Stimulated activated naive CD4-positive, alpha-beta T cell treated with Interleukin-2 at 50 U/mL for 16 hours (primary cell): ENCODE measurements at regions not wholly inside any gene's neighbourhood (a gene's known extent, or its start where the extent isn't known, plus 50 kb on each side); places are given as distances from the start of the nearest gene placed in this dataset.

Source experiments
- DNase-seq: peaks from one replicate; lab custom pipeline; 2025; lab: John Stamatoyannopoulos, UW

GRCh38 chr15:93162560-93162959 is 73.5 kb upstream of the RGMA start:
- no peak for DNase-seq

DNA sequence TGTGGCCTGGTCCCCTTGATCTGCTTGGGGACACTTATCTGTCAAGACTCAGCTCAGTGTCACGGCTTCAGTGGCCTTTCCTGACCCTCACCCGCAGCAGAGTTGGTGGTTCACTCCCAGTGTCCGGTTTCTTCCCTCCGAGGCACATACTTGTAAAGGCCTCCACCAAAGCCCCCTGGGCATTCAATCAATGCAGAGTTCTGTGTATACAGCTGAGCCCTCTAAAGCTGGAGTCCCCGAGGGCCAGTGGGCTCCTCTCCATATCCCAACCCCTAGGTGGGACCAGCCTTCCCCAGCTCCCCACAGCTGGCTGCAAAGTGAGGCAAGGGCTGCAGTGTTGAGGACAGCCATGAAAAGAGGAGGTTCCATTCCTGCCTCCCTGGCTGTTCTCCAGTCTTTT is 70.9 kb upstream of the RGMA start:
- no peak for DNase-seq

DNA sequence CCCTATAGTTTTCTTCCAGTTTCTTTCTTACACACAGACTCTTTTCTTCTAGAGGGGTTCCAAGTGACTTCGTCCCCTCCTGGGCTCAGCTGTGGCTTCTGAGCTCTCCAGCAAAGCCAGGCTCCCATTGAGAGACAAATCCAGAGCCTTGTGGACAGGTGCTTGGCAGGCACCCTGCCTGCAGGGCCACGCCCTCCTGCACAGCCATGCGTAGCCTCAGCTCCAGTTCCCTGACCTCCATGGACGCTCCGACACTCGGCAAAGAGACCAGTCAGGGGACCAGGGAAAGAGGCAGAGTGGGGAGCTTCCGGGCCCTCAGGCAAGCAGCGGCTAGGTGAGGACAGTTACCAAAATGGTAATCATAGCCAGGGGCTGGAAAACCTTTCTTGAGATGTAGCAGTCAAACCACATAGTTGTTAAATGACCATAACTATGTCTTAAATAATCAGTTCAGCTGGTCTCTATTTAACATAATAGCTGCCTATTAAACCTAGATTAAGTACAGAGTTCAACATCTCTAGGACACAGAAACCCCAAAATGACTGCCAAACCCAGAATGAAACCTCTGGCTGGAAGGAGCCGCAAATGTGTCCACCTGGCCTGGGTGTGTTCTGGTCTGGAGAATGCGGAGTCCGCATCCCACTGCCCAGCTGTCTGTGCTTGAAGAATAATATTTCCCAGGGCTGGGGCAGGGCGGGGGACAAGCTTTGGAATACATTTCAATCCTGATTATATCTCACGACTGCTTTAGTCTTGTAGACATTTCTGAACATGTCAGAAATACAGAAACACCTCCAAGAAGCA is 69.3 kb upstream of the RGMA start:
- no peak for DNase-seq

- no peak for DNase-seq
These were observed 65.7 kb upstream of the RGMA start for GRCh38 chr15:93154666-93155065.

- no peak for DNase-seq
These were observed 63.9 kb upstream of the RGMA start for GRCh38 chr15:93152951-93153350.

DNA sequence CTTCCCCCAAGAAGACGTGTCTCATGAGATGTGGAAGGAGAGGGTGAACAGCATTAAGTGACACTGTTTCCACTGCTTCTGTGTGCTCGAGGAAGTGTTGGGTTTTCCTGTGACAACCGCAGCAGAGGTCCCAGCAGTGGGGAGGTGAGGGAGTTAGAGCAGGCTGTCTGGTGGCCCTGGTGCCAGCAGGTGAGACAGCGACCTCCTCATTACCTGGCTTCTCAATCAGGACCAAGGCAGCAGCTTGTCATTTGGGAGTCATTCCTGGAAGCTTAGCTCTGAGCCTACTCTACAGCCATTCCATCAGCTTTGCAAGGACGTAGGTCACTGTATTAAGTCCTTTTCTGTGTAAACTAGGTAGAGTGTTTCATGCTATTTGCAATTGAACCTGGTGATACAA is 63.3 kb upstream of the RGMA start:
- DNase-seq = no peak

DNA sequence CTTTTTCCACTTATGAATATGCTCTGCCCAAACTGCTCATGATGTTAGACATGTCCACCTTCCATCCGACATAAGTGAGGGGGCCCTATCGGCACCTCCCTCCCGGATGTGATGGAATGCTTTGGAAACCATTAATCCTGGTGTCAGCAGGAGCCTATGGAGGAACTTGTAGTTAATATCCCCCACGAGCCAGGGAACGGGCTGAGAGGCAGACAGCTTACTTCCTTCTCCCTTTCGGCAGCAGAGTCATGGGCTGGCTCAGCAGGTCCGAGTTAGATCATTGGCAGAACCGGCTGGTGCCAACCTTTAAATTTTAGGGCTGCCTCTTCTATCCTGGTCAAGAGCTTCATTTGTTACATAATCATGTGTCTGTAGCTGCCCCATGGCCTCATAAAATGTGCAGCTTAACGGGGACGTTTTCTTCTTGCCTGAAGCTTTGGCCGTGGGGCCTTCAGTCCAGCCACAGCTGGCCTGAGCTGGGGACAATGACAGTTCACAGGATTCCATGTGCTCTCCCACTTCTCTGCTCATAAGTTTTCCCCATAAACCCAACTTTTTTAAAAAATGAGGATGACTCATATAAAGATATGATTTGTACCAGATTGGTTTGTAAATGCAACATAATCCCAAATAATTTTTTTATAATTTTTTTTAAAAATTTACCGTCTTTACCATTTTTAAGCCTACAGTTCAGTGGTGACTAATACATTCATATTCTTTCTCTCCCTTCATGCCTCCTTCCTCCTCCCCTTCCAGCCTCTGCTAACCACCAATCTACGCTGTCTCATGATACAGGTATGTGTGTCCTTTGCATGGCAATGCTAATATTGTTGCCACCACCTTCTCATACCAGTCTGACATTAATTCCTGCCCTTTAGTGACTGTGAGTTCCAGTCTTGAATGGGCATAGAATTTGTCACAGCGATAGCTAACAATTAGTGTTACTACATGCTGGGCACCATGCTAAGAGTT is 62.2 kb upstream of the RGMA start:
- DNase-seq = no peak

DNA sequence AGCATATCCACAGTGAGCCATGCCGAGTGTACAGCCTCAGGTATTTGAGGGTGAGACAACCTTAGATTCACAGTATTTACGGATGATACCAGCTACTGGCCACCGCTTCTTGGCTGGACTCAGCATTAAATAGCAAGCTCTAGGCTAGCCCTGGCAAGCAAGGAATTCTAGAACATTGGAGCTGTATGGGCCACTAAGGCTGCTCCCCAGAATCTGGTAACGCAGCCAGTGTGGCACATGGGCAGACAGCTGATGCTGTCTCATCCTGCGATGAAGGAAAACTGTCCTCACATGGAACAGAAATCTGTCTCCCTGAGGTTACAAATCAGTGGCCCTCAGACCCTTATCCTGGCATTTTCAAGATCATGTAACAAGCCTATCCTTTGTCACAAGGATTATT is 57.6 kb upstream of the RGMA start:
- no peak for DNase-seq

DNA sequence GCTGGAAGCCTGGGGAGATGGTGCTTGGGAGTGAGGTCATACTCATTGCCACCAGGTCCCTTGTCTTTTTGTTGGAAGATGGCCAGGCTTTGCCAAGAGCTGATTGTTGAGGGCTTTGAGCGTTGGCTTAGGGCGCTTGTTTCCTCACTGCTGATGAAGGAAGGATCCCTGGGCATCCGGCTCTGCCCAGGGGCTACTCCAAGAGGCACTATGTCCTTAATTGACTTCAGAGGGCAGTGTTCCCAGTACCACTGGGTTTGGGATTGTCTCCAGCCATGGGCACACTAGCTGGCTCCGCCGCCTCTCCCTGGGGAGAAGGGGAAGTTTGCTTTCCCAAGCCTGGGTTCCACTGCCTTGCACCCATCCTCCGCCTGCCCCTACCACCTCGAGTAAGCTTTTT is 57.2 kb upstream of the RGMA start:
- DNase-seq = no peak

DNA sequence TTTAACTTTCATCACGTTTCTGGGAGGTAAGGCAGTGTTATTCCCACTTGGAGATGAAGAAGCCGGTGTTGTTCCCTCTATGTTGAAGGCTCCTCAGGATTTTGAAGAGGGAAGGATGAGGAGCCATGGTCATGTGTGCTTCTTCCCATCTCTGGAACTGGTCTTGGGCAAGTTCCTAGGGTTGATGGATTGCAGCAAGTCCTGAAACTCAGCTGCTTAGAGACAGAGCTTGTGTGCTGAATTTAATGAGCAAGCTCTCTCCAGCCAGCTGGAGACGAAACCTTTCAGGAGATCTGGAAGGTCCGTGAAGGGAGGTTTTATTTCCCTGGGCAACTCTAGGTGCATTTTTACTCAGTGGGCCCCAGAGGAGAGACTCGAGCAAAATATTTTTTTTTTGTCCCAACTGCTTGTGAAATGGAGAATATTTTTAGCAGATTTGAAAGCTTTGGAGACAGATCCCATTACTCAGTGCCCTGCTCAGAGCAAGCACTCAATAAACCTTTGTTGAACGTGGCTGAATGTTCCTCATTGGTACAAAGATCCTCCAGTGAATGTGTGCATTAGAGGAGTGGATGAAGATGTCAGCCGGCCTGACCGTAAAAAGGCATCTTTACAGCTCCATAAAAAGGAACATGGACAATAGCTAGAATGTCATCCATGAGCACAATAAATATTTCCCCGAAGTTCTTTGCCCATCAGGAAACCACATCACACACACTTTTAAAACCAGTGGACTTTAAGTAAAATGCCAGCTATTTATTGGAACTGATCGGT is 55.6 kb upstream of the RGMA start:
- DNase-seq = no peak

DNA sequence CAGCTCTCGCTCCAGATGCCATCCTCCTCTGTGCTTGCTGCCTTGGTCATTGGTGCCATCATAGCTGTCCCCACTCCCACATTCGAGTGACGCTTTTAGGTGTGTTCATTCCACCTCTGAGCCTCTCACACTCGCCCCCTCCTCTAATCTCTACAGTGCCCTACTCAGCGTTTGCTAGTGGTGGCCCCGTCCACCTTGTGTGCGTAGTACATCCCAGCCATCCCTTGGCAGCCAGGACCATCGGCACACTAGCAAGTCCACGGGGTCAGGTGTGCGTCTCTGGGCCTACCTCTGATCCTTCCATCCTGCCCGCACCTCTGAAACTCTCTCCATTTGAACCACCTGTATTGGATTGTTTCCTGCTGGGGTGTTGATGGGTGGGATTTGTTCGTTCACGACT is 54.2 kb upstream of the RGMA start:
- DNase-seq = no peak

GRCh38 chr15:93141371-93141794 is 52.4 kb upstream of the RGMA start:
- no peak for DNase-seq

GRCh38 chr15:93139436-93139835 is 50.4 kb upstream of the RGMA start:
- DNase-seq = no peak

DNA sequence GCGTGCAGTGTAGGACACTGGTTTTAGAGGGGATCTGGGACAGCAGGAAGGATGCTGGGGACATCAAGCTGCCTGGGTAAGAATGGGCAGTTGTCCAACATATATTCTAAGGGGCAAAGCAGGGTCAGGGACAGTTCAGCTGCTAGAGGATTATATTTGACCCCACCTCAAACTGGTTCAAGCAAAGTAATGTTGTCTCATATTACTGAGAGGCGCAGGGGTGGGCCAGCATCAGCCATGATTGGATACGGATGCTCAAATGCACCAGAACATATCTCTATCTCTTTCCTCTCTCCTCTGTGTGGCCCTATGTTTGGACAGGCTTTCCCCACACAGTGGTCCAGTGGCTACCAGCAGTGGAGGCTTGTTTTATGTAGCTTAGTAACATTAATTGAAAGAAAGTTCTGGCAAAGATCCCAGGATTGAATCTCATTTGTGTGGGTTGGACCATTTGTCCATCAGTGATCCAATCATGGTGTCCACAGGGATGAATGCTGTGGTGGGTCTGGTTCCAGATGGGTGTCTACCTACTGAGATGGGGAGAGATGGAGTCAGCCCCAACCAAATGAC is 49.8 kb upstream of the RGMA start:
- no peak for DNase-seq
